RWPE1 (cell line): ENCODE measurements at regions not wholly inside any gene's neighbourhood (a gene's known extent, or its start where the extent isn't known, plus 50 kb on each side); places are given as distances from the start of the nearest gene placed in this dataset.

ENCODE experiments used
- CTCF ChIA-PET: fragments of 350-600 bp; sonication (Branson Sonifier 250); formaldehyde crosslinking; extraction: SDS; loops from one replicate; lab custom pipeline; 2021; lab: Yijun Ruan, JAX
- POLR2A ChIA-PET: fragments of 400-600 bp; formaldehyde crosslinking; extraction: SDS; loops from one replicate; lab custom pipeline; 2020; ENCODE audit warnings: antibody characterized with exemption; ENCODE audit not compliant: low non-redundant PET; lab: Yijun Ruan, JAX
- DNase-seq: peaks from one replicate; pipeline ENCODE4 v3.0.0; 2012; ENCODE audit warnings: low spot score
- H3K27ac ChIP-seq: fragments of 450-650 bp; 2 replicates; pipeline ENCODE4 v1.5.1; 2017
- CTCF ChIP-seq: fragments of 450-650 bp; conservative IDR thresholded peaks from 2 replicates; pipeline ENCODE4 v1.5.1; 2017; ENCODE audit warnings: low read depth, mild to moderate bottlenecking

GRCh38 chr16:72437891-72438290 is 265.9 kb upstream of the PMFBP1 start:
- POLR2A ChIA-PET = no interaction called here
- CTCF ChIA-PET = interaction anchor here (0.6 kb wide), 1 partner anchor 266 kb away, joined by 3 read pairs; no protein-coding TSS in a partner anchor

DNA sequence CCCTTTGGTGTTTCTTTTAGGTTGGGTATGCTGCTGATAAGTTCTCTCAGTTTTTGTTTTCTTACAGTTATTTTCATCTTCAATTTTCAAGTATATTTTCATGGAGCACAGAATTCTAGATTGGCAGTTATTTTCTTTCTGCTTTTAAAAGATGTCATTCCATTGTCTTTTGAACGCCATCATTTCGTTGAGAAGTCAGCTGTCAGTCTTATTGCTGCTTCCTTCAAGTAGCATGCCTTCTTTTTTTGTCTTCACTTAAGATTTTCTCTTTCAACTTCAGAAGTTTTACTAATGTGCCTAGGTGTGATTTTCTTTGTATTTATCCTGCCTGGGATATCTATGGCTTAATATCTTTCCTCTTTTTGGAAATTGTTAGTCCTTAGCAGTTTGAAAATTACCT is 262.2 kb upstream of the PMFBP1 start:
- ChIA-PET POLR2A (no interaction called here), CTCF (interaction anchor here (0.8 kb wide), 1 partner anchor 82 kb away, joined by 4 read pairs; no protein-coding TSS in a partner anchor)
- no peak for DNase-seq
- H3K27ac ChIP-seq = no peak overlapping the region
- no peak for TF ChIP-seq CTCF

More at GRCh38 chr16:72437891-72438290, 265.9 kb upstream of the PMFBP1 start:
- DNase-seq = no peak
- TF ChIP-seq CTCF = no peak
- no peak overlapping the region for H3K27ac ChIP-seq

DNA sequence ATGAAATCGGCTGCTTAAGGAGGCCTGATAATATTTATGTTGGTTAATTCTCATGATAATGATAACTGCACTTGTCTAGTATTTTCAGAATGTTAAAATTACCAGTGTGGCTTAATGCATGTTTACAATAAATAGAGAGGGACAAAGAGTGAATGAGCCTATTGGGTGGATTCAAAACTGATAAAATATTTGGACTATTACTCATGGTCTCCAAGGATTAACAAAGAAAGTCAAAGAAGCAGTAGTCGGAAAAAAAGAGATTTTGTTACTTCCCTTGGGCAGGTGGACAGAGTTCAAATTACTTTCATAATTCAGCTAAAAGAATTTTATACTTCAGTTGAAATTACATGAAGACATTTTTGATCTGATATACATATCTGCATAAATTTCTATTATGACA is 258.2 kb upstream of the PMFBP1 start:
- no peak for DNase-seq
- no peak for TF ChIP-seq CTCF
- POLR2A ChIA-PET = no interaction called here
- CTCF ChIA-PET = no interaction called here
- H3K27ac ChIP-seq = no peak overlapping the region

DNA sequence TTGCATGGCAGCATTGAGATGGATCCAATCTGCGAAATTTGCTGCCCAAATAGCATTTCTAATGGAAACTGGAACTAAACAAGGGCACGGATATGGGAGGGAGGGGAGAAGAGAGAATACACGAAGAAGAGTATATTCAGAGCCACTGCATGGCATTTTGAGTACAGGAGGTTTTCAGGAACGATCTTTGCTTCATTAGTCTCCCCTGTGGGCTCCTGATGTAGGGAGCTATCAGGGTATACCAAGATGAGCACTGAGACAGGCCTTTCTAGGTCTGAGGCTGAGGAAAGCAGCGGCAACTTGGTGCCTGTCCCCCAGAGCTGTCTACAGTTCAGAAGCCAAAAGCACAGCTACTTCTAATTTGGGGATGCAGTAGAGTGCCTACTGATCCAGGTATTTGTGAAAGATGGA is 257.7 kb upstream of the PMFBP1 start:
- H3K27ac ChIP-seq = no peak overlapping the region
- CTCF ChIA-PET = interaction anchor here (2.5 kb wide), 1 partner anchor 30 kb away, joined by 8 read pairs; no protein-coding TSS in a partner anchor
- POLR2A ChIA-PET = no interaction called here
- no peak for TF ChIP-seq CTCF
- DNase-seq = no peak

DNA sequence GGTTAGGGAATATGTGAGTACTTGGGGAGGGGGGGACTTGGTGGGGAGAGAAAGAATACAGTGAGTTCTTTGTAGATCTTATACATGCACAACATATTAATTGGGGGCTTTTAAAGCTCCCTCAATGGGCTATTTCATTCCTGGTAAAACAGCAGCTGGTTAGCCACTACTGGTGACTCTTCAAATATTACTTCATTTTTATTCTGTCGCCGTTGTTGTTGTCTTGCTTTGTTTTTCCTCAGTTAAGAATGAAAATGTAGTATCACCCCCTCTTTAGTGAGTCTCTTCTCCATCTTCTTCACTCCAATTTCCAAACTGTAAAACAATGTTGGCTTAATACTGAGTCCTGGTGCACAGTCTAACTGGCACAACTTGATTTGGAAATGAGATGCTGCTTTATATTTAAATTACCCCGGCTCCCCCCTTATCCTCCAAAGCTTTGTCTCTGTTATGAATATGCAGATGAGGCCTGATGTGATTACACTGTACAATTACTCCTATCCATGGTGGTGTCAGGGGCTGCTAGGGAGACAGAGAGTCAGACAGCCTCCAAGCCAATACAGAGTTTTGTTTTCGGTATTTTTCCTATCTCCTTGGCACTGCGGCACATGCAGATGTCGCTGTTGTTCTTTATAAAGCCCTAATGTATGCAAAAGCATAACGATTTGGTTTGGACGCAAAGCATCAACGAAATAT is 256.9 kb upstream of the PMFBP1 start:
- no peak for DNase-seq
- POLR2A ChIA-PET = no interaction called here

More for the DNA sequence above, 256.9 kb upstream of the PMFBP1 start:
- no peak overlapping the region for H3K27ac ChIP-seq
- CTCF ChIA-PET = interaction anchor here (0.6 to 2.5 kb wide), 2 partner anchors 29 to 1774 kb away, joined by 4 to 8 read pairs; no protein-coding TSS in a partner anchor
- TF ChIP-seq CTCF = no peak
